Esophagus squamous epithelium (tissue), 5 donors: ENCODE measurements at regions not wholly inside any gene's neighbourhood (a gene's known extent, or its start where the extent isn't known, plus 50 kb on each side); places are given as distances from the start of the nearest gene placed in this dataset.

ENCODE experiments used
- DNase-seq: peaks from one replicate; lab custom pipeline; 2025; lab: John Stamatoyannopoulos, UW
- H3K27ac ChIP-seq, 4 donors: fragments of 200-600 bp; sonication (generic); one replicate each; pipeline ENCODE4 v1.5.1; 2016 to 2019; ENCODE audit warnings: mild to moderate bottlenecking in 1 of 4
- H3K27me3 ChIP-seq, 4 donors: fragments of 200-600 bp; sonication (generic); 1 replicate in 3 of 4; 2 replicates in 1 of 4; pipeline versions ENCODE4 v1.5.1 to v1.6.0; 2017 to 2021; ENCODE audit warnings: antibody characterized with exemption in 1 of 4
- H3K36me3 ChIP-seq, 3 donors: fragments of 200-600 bp; sonication (generic); one replicate each; pipeline ENCODE4 v1.5.1; 2016 to 2019
- H3K4me1 ChIP-seq, 3 donors: fragments of 200-600 bp; sonication (generic); one replicate each; pipeline ENCODE4 v1.5.1; 2017 to 2019
- H3K4me3 ChIP-seq, 4 donors: fragments of 200-600 bp; sonication (generic); 1 replicate in 3 of 4; 2 replicates in 1 of 4; pipeline ENCODE4 v1.5.1; 2016 to 2019; ENCODE audit warnings: mild to moderate bottlenecking in 2 of 4, moderate library complexity in 1 of 4
- H3K9me3 ChIP-seq, 3 donors: fragments of 200-600 bp; sonication (generic); one replicate each; pipeline ENCODE4 v1.5.1; 2016 to 2019
- POLR2A ChIP-seq, 4 donors: fragments of 450-650 bp; IDR thresholded peaks; one replicate each; pipeline ENCODE4 v1.6.1; 2017; ENCODE audit warnings: antibody characterized with exemption in 4 of 4, mild to moderate bottlenecking in 4 of 4, moderate library complexity in 3 of 4
- WGBS, 2 donors: methylation state at CpG; one replicate each; pipeline ENCODE4 v1.1.5; 2018; 5-methylcytosine and 5-hydroxymethylcytosine counted together
- intact Hi-C: fragments of 100-400 bp; cut with DNase I; formaldehyde crosslinking; loops from one replicate; pipeline ENCODE4 v1.15.0; 2022
- TF ChIP-seq, protein P1 (sequence below), 6 experiments: fragments of 450-650 bp in 4 of 6; fragments of 200-600 bp in 2 of 6; sonication (generic) in 2 of 6; IDR thresholded peaks; one replicate each; pipeline ENCODE4 v1.5.1; 2016 to 2019; ENCODE audit warnings: antibody characterized with exemption in 6 of 6, mild to moderate bottlenecking in 4 of 6, moderate library complexity in 4 of 6
- donor health status: DM: yes; HTN: yes; CAD: no.

DNA sequence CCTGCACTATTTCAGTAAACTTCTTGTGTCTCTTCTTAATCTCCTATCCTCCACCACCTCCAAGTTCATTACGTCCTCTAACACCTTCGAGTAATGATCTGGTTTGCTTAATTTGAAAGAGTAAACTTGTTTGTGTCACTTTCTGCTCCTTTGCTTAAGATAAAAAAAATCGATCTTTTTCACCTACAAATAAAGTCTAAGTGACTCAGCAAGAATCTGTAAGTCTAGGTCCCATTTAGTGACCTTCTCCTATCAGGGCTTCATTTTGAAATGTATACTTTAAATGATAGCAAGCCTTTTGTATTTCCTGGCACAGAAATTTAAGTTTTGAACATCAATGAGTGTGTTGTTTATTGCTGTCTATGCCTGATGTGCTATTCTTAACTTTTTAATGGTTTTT is 260.9 kb upstream of the TFPI start:
- no peak overlapping the region for H3K4me3 ChIP-seq
- H3K4me1 ChIP-seq = no peaks in the 10 kb centered on the region
- TF ChIP-seq POLR2A (IDR thresholded peaks at IDR 0.05) = no peak
- TF ChIP-seq, protein P1, sequence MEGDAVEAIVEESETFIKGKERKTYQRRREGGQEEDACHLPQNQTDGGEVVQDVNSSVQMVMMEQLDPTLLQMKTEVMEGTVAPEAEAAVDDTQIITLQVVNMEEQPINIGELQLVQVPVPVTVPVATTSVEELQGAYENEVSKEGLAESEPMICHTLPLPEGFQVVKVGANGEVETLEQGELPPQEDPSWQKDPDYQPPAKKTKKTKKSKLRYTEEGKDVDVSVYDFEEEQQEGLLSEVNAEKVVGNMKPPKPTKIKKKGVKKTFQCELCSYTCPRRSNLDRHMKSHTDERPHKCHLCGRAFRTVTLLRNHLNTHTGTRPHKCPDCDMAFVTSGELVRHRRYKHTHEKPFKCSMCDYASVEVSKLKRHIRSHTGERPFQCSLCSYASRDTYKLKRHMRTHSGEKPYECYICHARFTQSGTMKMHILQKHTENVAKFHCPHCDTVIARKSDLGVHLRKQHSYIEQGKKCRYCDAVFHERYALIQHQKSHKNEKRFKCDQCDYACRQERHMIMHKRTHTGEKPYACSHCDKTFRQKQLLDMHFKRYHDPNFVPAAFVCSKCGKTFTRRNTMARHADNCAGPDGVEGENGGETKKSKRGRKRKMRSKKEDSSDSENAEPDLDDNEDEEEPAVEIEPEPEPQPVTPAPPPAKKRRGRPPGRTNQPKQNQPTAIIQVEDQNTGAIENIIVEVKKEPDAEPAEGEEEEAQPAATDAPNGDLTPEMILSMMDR (IDR thresholded peaks at IDR 0.05) = no peak
- no peak for DNase-seq
- H3K27ac ChIP-seq = no peak overlapping the region
- H3K27me3 ChIP-seq = no peaks in the 10 kb centered on the region
- H3K36me3 ChIP-seq = no peaks in the 10 kb centered on the region
- intact Hi-C loops = no loop called here
- WGBS, 2 donors = 52 to 64% methylated on average over 3 of the region's 3 CpGs
- H3K9me3 ChIP-seq = no peaks in the 10 kb centered on the region

DNA sequence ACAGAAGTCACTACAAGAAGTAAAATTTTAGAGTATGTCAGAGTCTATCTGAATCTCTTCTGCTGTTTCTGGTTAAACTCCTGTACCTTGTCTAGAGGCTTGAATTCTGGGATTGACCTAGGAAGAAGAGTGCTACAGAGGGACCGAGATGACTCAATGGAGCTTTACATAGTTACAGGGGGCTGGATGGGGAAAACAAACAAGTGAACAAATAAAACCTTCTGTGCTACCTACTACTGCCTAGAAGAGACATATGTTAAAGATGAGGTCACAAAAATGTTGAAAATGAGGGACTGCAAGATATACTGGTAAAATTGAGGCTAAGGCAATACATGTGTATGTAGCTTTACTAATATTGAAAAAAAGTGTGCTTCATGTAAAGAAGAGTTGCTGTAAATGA is 265.4 kb upstream of the TFPI start:
- Histone ChIP-seq H3K4me3 (no peak overlapping the region), H3K9me3 (no peaks in the 10 kb centered on the region), H3K4me1 (no peaks in the 10 kb centered on the region), H3K36me3 (no peaks in the 10 kb centered on the region), H3K27ac (no peak overlapping the region), H3K27me3 (no peaks in the 10 kb centered on the region)
- TF ChIP-seq POLR2A (IDR thresholded peaks at IDR 0.05) = no peak
- TF ChIP-seq, protein P1 (IDR thresholded peaks at IDR 0.05) = no peak
- DNase-seq = no peak
- 36 to 45% methylated on average over 1 of the region's 1 CpG for WGBS, 2 donors
- intact Hi-C loops = no loop called here

DNA sequence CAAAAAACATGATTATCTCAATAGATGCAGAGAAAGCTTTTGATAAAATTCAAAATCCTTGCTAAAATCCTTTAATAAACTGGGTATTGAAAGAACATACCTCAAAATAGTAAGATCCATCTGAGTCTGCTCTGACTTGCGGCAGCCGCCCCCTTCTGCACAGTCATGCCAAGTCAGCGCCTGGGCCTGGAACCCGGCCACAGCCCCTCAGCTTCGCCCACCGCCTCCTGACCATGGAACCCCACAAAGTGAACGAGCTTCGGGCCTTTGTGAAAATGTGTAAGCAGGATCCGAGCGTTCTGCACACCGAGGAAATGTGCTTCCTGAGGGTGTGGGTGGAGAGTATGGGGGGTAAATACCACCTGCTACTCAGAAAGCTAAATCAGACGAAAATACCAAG is 270.9 kb upstream of the TFPI start:
- TF ChIP-seq, protein P1 (IDR thresholded peaks at IDR 0.05) = no peak
- no peak for TF ChIP-seq POLR2A (IDR thresholded peaks at IDR 0.05)
- Histone ChIP-seq H3K36me3 (no peaks in the 10 kb centered on the region), H3K4me3 (no peak overlapping the region), H3K9me3 (no peaks in the 10 kb centered on the region), H3K27ac (no peak overlapping the region), H3K27me3 (no peaks in the 10 kb centered on the region), H3K4me1 (no peaks in the 10 kb centered on the region)
- intact Hi-C loops = no loop called here
- WGBS, 2 donors = 87 to 88% methylated on average over 6 to 7 of the region's 12 CpGs
- no peak for DNase-seq

DNA sequence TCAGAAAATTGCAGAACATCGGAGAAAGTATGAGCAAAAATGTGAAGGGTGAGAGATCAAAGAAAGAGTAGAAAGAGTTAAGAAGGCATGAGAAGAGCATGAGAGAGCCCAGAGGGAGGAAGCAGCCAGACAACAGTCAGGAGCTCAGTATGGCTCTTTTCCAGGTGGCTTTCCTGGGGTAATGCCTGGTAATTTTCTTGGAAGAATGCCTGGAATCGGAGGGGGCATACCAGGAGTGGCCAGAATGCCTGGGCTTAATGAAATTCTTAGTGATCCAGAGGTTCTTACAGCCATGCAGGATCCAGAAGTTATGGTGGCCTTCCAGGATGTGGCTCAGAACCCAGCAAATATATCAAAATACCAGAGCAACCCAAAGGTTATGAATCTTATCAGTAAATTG is 271.8 kb upstream of the TFPI start:
- TF ChIP-seq, protein P1 (IDR thresholded peaks at IDR 0.05) = no peak
- no peak for TF ChIP-seq POLR2A (IDR thresholded peaks at IDR 0.05)
- WGBS, 2 donors = 35 to 63% methylated on average over 2 of the region's 2 CpGs
- H3K4me1 ChIP-seq = no peaks in the 10 kb centered on the region
- H3K4me3 ChIP-seq = no peak overlapping the region
- intact Hi-C loops = no loop called here
- no peak for DNase-seq
- no peak overlapping the region for H3K27ac ChIP-seq
- no peaks in the 10 kb centered on the region for H3K9me3 ChIP-seq
- no peaks in the 10 kb centered on the region for H3K36me3 ChIP-seq
- H3K27me3 ChIP-seq = no peaks in the 10 kb centered on the region

GRCh38 chr2:187834787-187835186 is 280.6 kb upstream of the TFPI start:
- whole genome bisulfite sequencing, 2 donors = 81 to 86% methylated on average over 4 of the region's 5 CpGs
- no peaks in the 10 kb centered on the region for H3K36me3 ChIP-seq
- intact Hi-C loops = no loop called here
- H3K27ac ChIP-seq = no peak overlapping the region
- H3K9me3 ChIP-seq = no peaks in the 10 kb centered on the region
- TF ChIP-seq, protein P1 (IDR thresholded peaks at IDR 0.05) = no peak
- TF ChIP-seq POLR2A (IDR thresholded peaks at IDR 0.05) = no peak
- no peaks in the 10 kb centered on the region for H3K27me3 ChIP-seq
- DNase-seq = no peak
- H3K4me1 ChIP-seq = no peaks in the 10 kb centered on the region
- H3K4me3 ChIP-seq = no peak overlapping the region
